NB4 (cell line): ENCODE measurements at regions not wholly inside any gene's neighbourhood (a gene's known extent, or its start where the extent isn't known, plus 50 kb on each side); places are given as distances from the start of the nearest gene placed in this dataset.

Source experiments
- CTCF ChIP-seq: IDR thresholded peaks from one replicate; pipeline ENCODE4 v1.5.1; 2012; ENCODE audit warnings: low read depth, low read length
- MAX ChIP-seq: IDR thresholded peaks from 2 replicates; pipeline ENCODE4 v1.6.1; 2011; ENCODE audit warnings: low read depth, low read length
- POLR2A ChIP-seq: IDR thresholded peaks from 2 replicates; pipeline ENCODE4 v1.6.1; 2011; ENCODE audit warnings: mild to moderate bottlenecking; ENCODE audit not compliant: insufficient read length; ENCODE audit errors: extremely low read depth

- no peak for TF ChIP-seq POLR2A
- TF ChIP-seq CTCF: no peak
- TF ChIP-seq MAX: no peak
Observed at GRCh38 chr9:87167582-87167981, 220.3 kb upstream of the GAS1 start.
